NOMO-1 treated with dmso at 0.1 percent for 144 hours (cell line): ENCODE measurements at regions not wholly inside any gene's neighbourhood (a gene's known extent, or its start where the extent isn't known, plus 50 kb on each side); places are given as distances from the start of the nearest gene placed in this dataset.
"Not testable (repeated sequence)": the region's sequence is repeated elsewhere in the genome, so short reads cannot be mapped to it uniquely, and the experiment has no call there.

Experiments used
- DNase-seq: peaks from one replicate; lab custom pipeline; 2025; ENCODE audit not compliant: unreplicated experiment; lab: John Stamatoyannopoulos, UW

GRCh38 chr4:27624749-27625148 is 764.1 kb downstream of the STIM2 start:
- no peak for DNase-seq

- no peak for DNase-seq
These were observed 768.0 kb downstream of the STIM2 start for GRCh38 chr4:27628609-27629008.

GRCh38 chr4:27629532-27630225 is 769.0 kb downstream of the STIM2 start:
- no peak for DNase-seq

GRCh38 chr4:27635936-27636913 is 775.6 kb downstream of the STIM2 start:
- no peak for DNase-seq

GRCh38 chr4:27638163-27638915 is 777.7 kb downstream of the STIM2 start:
- no peak for DNase-seq

GRCh38 chr4:27643101-27643500 is 782.5 kb downstream of the STIM2 start:
- no peak for DNase-seq

- no peak for DNase-seq
These were observed 787.8 kb downstream of the STIM2 start for GRCh38 chr4:27648416-27648815.

GRCh38 chr4:27662426-27662825 is 801.8 kb downstream of the STIM2 start:
- DNase-seq: no peak

- no peak for DNase-seq
These were observed 806.3 kb downstream of the STIM2 start for GRCh38 chr4:27666943-27667342.

GRCh38 chr4:27668001-27668400 is 807.4 kb downstream of the STIM2 start:
- DNase-seq: no peak

- no peak for DNase-seq
These were observed 817.4 kb downstream of the STIM2 start for GRCh38 chr4:27678027-27678426.

- peak; percentile 16 for DNase-seq
These were observed 824.0 kb downstream of the STIM2 start for GRCh38 chr4:27684610-27685011.

GRCh38 chr4:27685091-27685490 is 824.5 kb downstream of the STIM2 start:
- DNase-seq: no peak

- no peak for DNase-seq
These were observed 825.3 kb downstream of the STIM2 start for GRCh38 chr4:27685947-27686346.

- peak; percentile 12 for DNase-seq
These were observed 831.5 kb downstream of the STIM2 start for GRCh38 chr4:27692158-27692557.

GRCh38 chr4:27692868-27693634 is 832.4 kb downstream of the STIM2 start:
- no peak for DNase-seq

- not testable (repeated sequence) for DNase-seq
These were observed 835.6 kb downstream of the STIM2 start for GRCh38 chr4:27696257-27696656.

GRCh38 chr4:27701606-27702005 is 841.0 kb downstream of the STIM2 start:
- DNase-seq: no peak

GRCh38 chr4:27702730-27703431 is 842.2 kb downstream of the STIM2 start:
- no peak for DNase-seq

GRCh38 chr4:27703771-27704170 is 843.1 kb downstream of the STIM2 start:
- no peak for DNase-seq
